GM12872 (cell line): ENCODE measurements at regions not wholly inside any gene's neighbourhood (a gene's known extent, or its start where the extent isn't known, plus 50 kb on each side); places are given as distances from the start of the nearest gene placed in this dataset.

Source experiments
- CTCF ChIP-seq: IDR thresholded peaks from 3 replicates; pipeline ENCODE4 v1.5.1; 2011; ENCODE audit warnings: low read depth, mild to moderate bottlenecking, low read length, moderate library complexity; ENCODE audit not compliant: insufficient read depth

- TF ChIP-seq CTCF, result no peak
Observed at GRCh38 chr1:68347415-68347814, 102.3 kb downstream of the RPE65 start.

DNA sequence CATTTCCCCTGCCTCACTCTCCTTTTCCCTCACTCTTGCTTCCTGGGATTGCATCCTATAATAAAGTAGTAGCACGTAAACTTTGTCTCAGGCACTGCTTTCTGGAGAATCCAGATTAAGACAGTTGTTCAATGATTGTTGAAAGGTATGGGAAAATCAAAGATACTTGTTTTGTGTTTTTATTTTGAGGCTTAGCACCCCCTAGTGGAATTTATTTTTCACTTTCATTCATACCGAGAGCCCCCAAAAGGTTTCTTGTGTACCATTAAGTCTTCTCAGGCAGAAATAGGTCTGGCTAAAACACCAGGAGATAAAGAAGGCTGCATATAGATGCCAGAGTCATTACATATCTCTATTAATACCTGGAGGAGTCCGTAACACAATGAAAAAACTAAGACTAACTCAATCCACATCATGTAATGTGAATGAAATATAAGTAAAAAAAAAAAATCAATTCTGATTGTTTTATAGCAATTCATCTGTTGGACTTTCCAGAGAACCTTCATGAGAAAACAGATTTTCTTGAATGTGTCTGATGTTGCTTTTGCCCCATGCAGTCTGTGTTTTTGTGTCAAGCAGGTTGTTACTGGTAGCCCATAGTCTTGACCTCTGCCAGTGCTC is 103.5 kb downstream of the RPE65 start:
- TF ChIP-seq CTCF, result peak; percentile 39; the same call in 2 of the 3 replicates

GRCh38 chr1:68344208-68344607 is 105.5 kb downstream of the RPE65 start:
- TF ChIP-seq CTCF, result no peak

DNA sequence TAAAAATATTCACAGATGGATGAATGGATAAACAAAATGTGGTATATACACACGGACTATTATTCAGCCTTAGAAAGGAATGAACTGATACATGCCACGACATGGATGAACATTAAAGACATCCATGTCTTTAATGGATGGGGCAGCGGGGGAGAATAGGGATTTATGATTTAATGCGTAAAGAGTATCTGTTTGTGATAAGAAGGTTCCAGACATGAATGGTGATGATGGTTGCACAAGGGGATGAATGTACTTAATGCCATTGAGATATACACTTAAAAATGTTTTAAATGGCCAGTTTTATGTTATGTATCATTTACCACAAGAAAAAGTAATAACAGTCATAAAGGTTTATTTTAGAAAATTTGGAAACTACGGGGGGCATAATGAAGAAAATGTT is 108.6 kb upstream of the WLS start:
- no peak for TF ChIP-seq CTCF

GRCh38 chr1:68339505-68339904 is 107.2 kb upstream of the WLS start:
- TF ChIP-seq CTCF, result no peak

GRCh38 chr1:68338081-68338480 is 105.8 kb upstream of the WLS start:
- no peak for TF ChIP-seq CTCF

DNA sequence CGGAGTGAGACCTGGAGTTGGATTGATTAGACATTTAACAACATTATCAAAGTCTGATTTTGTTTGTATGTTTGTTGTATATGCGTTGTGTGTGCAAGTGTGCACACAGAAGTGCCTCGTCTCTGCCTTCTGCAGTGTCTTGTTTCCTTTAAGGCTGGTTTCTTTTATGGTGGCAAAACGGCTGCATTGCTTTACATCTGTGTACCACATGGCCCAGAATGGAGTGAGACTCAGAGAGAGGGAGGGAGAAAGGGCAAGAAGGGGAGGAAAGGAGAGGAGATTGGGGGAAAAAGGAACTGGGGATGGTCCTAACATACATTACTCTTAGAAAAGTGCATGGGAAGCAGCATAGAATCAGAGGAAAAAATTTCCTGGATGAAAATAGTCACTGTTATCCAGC is 99.7 kb upstream of the WLS start:
- no peak for TF ChIP-seq CTCF
